ENCODE measurements at regions not wholly inside any gene's neighbourhood (a gene's known extent, or its start where the extent isn't known, plus 50 kb on each side); places are given as distances from the start of the nearest gene placed in this dataset.
"Not testable (repeated sequence)": the region's sequence is repeated elsewhere in the genome, so short reads cannot be mapped to it uniquely, and the experiment has no call there.

- not testable (repeated sequence) for TF ChIP-seq POLR2AphosphoS5, CTCF (IDR thresholded peaks at IDR 0.05)
These were observed 1558.3 kb upstream of the CDH9 start for GRCh38 chr5:28596707-28597106.

Measured in prostate gland (tissue), 2 donors.